NCI-H774 (cell line): ENCODE measurements at regions not wholly inside any gene's neighbourhood (a gene's known extent, or its start where the extent isn't known, plus 50 kb on each side); places are given as distances from the start of the nearest gene placed in this dataset.
A peak's percentile ranks its signal among the peaks of the same experiment; 100 is the strongest.
"Not testable (repeated sequence)": the region's sequence is repeated elsewhere in the genome, so short reads cannot be mapped to it uniquely, and the experiment has no call there.

Experiments used
- DNase-seq: peaks from one replicate; lab custom pipeline; 2025; lab: John Stamatoyannopoulos, UW

DNA sequence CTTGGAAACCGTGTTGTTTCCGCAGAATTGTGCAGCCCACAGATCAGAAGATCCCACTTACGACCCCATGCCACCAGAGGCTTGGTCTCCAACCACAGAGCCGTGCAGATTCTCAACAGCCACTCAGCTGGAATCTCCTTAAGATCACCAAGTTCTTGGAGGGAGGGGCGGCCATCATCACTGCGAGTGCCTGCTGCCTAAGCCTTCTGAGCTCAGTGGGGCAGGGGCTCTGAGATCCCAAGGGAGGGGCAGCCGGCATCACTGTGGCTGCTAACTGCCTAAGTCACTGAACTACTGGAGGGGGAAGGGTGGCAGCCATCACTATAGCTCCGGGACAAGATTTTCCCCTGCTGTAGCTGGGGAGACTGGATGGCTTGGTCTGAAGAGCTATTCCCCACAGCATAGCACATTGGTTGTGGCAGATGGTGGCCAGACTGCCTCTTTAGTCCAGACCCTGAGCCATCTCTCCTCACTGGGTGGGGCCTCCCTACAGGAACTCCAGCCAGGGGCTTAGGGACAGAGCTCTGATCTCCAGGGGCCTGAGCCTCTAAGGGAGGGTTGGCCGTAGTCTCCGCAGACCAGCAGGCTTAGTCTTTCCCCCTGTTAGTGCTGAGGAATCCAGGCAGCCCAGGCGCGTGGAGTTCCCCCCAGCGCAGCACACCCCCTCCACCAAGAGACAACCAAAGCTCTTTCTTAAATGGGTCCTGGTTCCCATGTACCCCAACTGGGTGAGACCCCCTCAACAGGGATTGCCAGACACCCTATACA, 1483.9 kb downstream of the ADGRL3 start:
- DNase-seq, result no peak

DNA sequence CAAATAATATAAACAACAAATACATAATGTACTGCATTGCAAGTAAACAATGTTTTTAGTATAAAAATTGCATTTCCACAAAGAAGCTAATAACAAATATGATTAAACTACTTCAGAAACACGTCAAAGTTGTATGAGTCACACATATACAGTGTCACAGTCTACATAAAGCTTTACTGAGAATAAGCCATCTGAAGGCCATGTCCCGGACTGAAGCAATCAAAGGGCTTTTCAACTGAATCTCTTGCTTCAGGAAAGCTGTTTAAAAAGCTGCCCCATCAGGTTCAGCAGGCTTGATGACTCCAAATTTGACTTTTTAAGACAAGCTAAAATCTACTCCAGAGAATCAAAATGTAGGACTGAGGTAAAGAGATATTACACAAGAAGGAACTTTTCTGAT, 1476.8 kb downstream of the ADGRL3 start:
- DNase-seq, result no peak

DNA sequence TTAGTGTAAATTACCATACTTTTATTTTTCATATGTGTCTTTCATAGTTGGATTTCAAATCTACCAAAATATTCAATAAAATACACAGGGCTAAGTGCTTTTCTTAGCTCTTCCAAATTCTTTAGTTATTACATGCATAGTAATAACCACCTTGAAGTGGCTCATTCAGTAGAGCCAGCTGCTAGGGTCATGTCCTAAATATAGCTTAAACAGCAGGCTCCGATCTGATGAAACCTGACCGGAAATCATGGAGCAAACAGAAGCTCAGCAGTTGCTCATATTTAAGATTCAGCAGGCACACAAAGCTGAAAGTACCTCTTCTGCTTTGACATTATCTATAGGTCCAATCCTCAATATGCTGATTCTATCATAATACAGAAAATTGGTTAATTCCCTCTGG, 1470.4 kb downstream of the ADGRL3 start:
- DNase-seq, result peak; percentile 56

DNA sequence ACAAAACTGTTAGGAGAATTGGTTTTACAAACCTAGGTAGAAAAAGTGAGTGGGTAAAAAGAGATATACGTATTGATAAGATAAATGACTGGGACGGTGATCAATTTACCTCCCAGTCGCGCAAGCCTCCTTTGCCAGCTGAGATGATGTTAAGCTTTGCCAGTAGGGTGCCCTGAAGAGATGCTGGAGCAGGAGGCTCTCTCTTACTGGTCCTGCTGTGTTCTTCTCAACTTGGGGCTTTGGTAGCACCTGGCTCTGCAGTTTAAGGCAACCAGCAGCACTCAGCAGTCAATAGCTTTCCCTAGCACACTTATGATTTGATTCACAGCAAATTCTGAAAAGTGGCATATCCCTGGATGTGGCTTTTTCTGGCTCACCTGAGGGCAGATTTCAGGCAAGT, 1461.7 kb downstream of the ADGRL3 start:
- no peak for DNase-seq

DNA sequence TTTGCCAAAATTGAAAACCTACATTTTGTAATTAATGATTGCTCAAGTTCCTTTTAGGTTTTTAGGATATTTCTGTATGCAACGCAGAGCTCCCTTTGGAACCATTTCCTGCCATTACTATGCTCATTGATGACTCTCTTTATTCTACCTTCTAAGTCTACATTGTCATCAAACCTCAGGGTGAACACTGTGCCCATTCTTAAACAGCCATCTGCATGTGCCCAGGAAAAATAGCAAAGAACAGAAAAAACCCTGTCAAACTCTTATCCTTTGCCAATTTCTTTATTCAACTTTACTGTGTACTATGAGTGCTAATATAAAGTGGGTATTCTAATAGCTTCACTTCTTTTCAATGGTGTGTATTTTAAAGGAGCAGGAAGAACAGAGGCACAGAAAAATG, 1455.9 kb downstream of the ADGRL3 start:
- DNase-seq, result no peak

DNA sequence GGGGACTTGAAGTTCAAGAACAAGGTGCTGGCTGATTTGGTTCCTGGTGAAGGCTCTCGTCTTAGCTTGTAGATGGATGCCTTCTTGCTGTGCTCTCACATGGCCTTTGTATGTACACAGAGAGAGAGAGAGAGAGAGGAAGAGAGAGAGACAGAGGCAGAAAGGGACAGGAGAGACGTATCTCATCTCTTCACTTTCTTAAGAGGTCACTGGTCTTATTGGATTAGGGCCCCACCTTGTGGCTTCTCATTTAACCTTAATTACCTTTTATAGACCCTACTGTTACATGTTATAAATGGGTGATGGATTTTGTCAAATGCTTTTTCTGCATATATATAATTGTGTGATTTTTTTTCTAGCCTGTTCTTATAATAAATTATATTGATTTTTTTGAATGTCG, 1444.2 kb downstream of the ADGRL3 start:
- DNase-seq, result no peak

DNA sequence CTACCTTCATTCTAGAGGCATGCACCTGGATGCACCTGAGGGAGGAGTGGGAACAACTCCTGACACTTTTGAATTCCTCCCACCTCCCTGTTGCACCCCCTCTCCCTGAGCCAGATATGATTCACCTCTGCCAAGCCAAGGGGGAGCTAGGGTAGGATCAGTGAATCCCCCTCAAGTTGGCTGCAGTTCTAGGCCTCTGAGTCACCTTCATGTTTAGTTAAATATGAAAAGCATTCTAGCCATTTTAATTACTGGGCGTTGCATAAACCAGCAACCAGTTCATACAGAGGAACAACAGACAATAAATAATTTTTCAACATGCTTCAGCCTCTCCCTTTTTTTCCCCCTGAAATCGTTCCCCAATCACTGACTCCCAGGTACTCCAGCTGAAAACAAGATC, 1440.2 kb downstream of the ADGRL3 start:
- no peak for DNase-seq

DNA sequence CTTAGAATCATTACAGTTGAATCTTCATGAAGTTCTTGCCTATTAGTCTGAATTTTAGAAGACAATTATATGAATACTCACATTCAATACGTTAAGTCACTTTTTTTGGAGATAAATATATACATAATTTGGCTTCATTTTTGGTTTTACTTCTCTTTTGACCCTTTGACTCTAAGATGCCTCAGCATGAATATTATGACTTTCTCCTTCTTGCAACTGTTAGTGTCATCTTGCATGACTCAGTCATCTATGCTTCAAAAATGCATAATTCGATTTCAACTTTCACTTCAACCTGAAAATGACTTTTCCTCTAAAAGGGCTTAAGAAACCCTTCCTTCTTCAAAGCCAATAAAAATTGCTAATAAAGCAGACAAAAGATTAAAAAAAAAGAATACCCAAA, 1427.5 kb downstream of the ADGRL3 start:
- DNase-seq, result no peak

DNA sequence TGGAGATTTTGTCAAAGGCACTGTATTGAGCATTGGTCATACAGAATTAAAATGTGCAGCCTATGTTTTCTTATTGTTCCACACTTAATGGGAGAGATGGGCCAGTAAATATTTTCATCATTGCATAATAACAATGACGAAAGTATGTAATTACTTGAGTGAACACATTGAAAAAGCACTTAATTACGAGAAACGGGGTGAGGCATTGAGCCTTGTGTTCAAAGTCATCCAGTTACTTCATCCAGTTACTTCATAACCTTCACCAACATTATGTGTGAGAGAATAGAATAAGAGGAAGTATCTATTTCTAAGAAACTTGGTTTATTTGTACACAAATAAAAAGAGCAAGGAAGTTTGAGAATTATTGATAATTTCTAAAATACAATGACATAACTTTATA, 1427.0 kb downstream of the ADGRL3 start:
- DNase-seq, result no peak

DNA sequence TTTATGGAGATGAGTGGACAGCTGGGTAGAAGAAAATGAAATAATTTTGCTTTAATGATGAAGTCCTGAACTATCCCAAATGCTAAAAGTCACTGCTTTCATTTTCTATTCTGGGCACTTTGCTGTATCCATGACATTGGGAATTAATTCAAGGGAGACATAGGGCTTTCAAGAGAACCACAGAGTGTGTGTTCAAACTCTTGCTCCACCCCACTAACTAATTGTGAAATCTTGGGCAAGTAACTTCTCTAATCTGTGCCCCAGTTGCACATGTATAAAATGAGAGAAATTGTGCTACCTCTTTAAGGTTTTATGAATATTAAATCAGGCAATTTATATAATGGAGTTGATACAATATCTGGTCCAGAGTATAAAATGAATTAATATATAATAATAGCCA, 1422.0 kb downstream of the ADGRL3 start:
- no peak for DNase-seq

DNA sequence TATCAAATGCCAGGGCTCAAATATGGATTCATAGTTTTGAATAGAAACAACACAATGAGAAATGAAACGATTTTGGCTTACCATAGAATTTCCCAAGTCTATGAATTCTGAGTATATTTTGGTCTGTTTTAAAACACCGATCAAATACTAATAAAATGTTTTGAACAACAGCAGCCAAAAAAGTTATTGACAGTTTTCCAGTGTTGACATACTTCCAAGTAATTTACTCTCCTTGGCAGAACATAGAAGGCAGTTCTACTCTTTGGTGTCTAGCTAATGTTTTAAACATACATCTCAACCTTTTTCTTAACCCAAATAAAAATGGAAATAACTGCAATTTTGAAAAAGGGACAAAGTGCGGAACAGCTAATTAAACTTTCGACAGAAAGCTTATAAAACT, 1419.8 kb downstream of the ADGRL3 start:
- DNase-seq, result no peak

DNA sequence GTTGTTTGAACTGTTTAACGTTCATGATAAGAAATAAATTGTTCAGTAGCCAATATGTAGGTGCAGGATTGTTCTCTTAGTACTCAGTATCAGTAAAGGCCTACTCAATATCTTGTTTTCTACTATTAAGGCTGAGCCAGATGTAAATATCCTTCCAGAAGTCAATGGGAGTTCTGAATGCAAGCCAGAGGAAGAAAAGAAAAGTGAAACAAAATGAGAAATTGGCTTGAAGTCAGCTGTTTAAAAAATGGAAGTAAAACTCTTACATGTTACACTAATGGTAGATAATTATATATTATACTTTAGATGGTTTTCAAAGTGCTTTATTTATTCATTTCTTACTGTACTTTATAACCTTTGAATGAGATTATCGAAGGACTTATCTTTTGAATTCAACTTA, 1417.9 kb downstream of the ADGRL3 start:
- DNase-seq, result no peak

DNA sequence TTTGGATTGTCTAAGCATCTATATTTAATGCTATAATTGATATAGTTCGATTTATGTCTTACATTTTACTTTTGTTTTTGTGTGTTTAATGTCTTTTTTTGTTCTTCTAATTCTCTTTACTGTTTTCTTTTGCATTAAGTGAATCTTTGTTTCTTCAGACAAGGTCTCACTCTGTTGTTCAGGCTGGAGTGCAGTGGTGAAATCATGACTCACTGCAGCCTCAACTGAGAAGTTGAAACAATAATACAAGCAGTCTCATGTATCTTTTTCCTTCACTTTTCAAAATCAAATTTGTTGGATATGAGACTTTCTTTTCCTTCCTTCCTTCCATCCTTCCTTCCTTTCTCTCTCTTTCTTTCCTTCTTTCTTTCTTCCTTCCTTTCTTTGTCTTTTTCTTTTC, 1401.6 kb downstream of the ADGRL3 start:
- DNase-seq, result no peak

DNA sequence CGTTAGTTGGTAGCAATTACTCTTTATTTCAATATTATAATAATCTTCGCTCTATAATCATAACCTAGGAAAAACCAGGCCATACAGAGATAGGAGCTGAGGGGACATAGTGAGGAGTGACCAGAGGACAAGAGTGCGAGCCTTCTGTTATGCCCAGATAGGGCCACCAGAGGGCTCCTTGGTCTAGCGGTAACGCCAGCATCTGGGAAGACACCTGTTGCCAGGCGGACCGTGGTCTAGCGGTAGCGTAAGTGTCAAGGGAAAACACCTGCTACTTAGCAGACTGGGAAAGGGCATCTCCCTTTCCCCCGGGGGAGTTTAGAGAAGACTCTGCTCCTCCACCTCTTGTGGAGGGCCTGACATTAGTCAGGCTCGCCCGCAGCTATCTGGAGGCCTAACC, 1395.1 kb downstream of the ADGRL3 start:
- not testable (repeated sequence) for DNase-seq

DNA sequence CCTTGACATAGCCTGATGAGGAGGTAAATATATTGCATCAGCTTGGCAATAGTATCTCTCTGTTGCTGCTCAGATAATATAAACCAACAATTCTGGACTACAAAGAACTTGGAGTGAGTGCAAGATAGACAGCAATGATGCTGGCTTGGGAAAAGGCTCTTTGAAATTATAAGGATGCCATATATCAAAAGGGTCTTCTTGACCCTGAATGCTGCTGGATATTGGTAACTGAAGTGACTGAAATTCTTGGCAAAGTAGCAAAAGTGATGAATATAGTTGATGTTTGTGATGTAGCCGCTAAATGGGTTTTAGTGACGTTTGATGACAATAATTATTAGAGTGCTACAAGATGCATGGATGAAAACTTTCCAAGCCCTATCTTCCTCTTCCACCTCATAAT, 1391.6 kb downstream of the ADGRL3 start:
- DNase-seq, result no peak

DNA sequence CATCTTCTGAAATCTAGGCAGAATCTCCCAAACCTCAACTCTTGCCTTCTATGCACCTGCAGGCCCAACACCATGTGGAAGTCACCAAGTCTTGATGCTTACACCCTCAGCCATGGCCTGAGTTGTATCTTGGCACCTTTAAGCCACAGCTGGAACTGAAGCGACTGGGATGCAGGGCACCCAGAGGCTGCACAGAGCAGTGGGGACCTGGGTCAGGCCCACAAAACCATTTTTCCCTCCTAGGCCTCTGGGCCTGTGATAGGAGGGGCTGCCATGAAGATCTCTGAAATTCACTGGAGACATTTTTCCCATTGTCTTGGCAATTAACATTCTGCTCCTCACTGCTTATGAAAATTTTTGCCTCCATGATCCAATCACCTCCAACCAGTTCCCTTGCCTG, 1388.5 kb downstream of the ADGRL3 start:
- DNase-seq, result no peak

DNA sequence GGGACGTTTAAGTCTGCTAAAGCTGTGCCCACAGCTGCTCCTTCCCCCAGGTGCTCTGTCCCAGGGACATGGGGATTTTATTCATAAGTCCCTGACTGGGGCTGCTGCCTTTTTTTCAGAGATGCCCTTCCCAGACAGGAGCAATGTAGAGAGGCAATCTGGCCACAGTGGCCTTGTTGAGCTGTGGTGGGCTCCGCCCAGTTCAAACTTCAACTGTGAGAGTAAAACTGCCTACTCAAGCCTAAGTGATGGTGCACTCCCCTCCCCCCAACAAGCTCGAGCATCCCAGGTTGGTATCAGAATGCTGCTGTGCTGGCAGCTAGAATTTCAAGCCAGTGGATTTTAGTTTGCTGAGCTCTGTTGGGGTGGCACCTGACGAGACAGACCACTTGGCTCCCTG, 1371.4 kb downstream of the ADGRL3 start:
- no peak for DNase-seq

DNA sequence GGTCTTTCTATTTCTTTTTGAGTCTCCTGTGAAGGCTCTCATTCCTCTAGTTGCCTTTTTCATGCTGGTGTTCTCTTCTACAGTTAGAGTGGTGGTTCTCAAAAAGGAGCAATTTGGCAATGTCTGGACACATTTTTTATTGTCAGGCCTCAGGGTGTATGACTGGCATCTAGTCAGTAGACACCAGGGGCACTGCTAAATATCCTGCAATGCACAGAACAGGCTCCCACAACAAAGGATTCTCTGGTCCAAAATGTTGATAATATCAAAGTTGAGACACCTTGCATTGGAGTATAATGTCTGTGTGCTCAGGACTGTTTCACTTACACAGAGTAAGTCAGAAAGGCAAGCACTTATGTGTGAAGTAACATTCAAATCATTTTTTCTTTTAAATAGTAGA, 1360.7 kb downstream of the ADGRL3 start:
- no peak for DNase-seq

DNA sequence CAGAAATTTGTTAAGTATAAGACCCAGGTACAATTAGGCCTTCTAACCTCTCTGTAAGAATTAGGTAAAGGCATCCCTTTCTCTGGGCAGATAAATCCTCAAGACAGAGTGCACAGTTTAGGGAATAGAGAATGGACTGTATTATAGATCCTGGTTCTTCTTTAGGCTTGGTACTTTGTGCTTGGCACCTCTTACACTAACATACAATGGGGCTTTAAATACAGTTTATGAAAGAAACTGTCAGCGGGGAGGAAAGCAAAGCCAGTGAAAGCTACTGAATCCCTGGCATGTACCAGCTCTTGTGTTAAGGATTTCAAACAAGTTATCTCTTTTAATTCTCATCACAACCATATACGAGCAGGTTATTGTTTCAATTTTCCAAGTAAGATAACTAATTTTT, 1350.0 kb downstream of the ADGRL3 start:
- DNase-seq, result no peak

DNA sequence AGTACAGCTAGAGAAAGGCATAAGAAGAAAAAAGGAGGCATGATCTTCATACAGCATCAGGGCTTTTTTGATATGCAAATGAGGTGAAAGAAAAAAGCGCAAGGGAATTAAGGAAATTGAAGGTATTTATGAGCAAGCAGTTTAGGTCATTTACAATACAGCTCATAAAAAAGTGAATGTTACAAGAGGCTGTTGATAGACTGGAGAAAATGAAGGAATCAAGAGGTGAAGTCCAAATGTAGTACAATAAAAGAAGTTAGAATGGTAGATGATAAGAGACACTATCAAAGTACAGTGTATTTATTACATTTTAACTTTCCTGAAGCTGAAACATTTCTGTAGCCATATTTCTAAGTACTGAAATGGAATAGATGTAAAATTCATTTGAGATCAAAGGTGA, 1349.5 kb downstream of the ADGRL3 start:
- DNase-seq, result no peak

DNA sequence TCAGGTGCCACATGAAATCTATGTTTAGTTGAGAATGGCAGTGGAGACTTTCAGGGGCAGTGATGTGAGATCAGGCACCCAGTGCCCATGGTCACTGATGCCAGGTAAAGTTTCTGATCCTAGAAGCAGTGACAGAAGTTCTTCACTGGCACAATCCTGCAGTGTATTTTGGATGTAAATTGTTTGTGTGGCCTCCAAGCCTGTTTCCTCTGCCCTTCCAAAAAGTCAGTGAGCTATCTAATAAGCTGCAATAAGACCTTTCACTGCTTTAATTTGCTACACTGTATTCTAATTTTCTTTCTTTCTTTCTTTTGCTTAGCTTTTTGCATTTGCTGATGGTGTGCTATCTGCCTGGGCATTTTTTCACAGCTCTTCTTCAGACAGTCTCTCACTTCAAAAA, 1348.6 kb downstream of the ADGRL3 start:
- DNase-seq, result no peak

DNA sequence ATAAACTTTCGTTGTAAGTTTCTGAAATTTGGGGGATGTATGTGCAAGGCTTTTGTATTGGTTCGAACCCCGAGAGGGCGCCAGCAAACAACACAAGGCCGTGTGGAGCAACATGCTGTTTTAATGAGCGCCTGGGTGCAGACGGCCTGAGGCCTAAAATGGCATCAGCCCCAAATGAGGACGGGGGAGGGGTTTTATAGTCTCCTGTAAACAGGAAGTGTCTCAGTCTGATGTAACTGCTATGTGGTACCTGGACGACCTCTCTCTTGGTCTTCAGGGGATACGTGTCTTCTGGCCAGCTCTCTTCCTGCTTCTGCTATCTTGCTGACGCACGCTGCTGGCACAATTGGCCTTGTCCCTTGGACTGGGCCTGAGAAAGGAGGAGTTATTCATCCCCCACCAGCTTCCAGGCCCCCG, 1348.0 kb downstream of the ADGRL3 start:
- DNase-seq, result no peak

DNA sequence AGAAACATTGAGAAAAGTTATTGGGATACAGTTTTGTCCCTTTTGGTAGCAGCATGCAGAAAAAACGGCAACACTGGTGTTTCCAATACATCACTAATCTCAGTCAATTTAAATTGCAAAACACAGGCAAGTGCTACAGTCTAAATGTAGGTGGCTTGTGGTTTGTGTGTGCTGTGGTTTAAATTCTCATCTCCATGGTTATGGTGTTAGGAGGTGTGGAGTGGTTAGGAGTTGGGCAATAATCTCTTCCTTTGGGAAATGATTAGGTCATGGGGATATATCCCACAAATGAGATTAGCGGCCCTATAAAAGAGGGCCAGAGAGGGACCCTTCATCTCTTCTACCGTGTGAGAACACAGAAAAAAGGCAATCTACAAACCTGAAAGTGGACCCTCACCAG, 1344.3 kb downstream of the ADGRL3 start:
- no peak for DNase-seq

DNA sequence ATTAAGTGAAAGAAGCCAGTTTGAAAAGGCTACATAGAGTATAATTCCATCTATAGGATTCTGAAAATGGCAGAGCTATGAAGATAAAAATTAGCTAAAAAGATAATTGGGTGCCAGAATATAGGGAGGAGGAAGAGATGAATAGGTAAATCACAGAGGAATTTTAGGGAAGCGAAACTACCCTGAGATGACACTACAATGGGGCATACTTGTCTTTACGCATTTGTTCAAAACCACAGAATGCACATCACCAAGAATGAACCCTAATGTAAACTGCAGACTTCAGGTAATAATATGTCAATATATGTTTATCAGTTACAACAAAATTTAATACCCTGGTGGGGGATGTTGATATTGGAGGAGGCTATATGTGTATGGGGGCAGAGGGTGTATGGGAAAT, 1342.9 kb downstream of the ADGRL3 start:
- no peak for DNase-seq

DNA sequence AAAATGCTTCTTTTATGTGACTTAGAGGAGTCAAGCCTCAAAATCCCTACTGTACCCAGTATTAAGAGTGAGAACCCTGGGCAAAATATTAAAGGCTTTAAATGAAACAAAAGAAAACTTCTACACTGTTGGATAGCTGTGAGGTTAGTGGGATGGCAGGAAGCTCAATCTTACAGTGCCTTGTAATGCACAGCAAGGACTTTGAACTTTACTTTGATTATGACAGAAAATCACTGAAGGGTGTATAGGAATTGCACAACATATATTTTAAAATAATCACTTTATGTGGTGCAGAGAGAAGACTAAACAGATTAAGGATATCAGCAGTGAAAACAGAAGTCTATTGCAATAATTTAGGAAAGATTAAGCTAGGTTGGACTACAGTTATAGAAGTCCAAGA, 1333.4 kb downstream of the ADGRL3 start:
- DNase-seq, result no peak
